Tibial nerve (tissue), 4 donors: ENCODE measurements at regions not wholly inside any gene's neighbourhood (a gene's known extent, or its start where the extent isn't known, plus 50 kb on each side); places are given as distances from the start of the nearest gene placed in this dataset.

Experiments used
- DNase-seq, 2 donors: peaks; one replicate each; pipeline ENCODE4 v3.0.0-alpha.2; 2019; ENCODE audit warnings: low spot score in 2 of 2
- H3K27ac ChIP-seq, 4 donors: fragments of 200-600 bp; sonication (generic) in 3 of 4; one replicate each; pipeline ENCODE4 v1.5.1; 2017 to 2019; ENCODE audit warnings: mild to moderate bottlenecking in 1 of 4
- H3K27me3 ChIP-seq, 2 donors: fragments of 200-600 bp; sonication (generic) in 1 of 2; one replicate each; pipeline versions ENCODE4 v1.5.1 to v1.6.0; 2017 to 2019
- H3K36me3 ChIP-seq, 3 donors: fragments of 200-600 bp; sonication (generic); one replicate each; pipeline ENCODE4 v1.5.1; 2018 to 2019
- H3K4me1 ChIP-seq, 4 donors: fragments of 200-600 bp; sonication (generic) in 3 of 4; one replicate each; pipeline ENCODE4 v1.5.1; 2017 to 2019
- H3K4me3 ChIP-seq, 4 donors: fragments of 200-600 bp; sonication (generic) in 3 of 4; one replicate each; pipeline ENCODE4 v1.5.1; 2017 to 2019; ENCODE audit warnings: mild to moderate bottlenecking in 1 of 4, moderate library complexity in 1 of 4
- H3K9me3 ChIP-seq, 4 donors: fragments of 200-600 bp; sonication (generic) in 3 of 4; one replicate each; pipeline ENCODE4 v1.5.1; 2017 to 2019
- EP300 ChIP-seq, 2 donors: sonication (generic); formaldehyde crosslinking; IDR thresholded peaks; one replicate each; pipeline ENCODE4 v1.6.1; 2017; ENCODE audit warnings: antibody characterized with exemption in 2 of 2, mild to moderate bottlenecking in 1 of 2
- POLR2A ChIP-seq, 2 donors: fragments of 450-650 bp; IDR thresholded peaks; one replicate each; pipeline ENCODE4 v1.6.1; 2017; ENCODE audit warnings: antibody characterized with exemption in 2 of 2, mild to moderate bottlenecking in 2 of 2, moderate library complexity in 2 of 2
- WGBS, 2 donors: methylation state at CpG; one replicate each; pipeline ENCODE4 v1.1.5; 2018; 5-methylcytosine and 5-hydroxymethylcytosine counted together
- TF ChIP-seq, protein P1 (sequence below), 5 experiments: fragments of 200-600 bp in 3 of 5; fragments of 450-650 bp in 2 of 5; sonication (generic) in 3 of 5; IDR thresholded peaks; one replicate each; pipeline ENCODE4 v1.5.1; 2016 to 2019; ENCODE audit warnings: antibody characterized with exemption in 5 of 5, mild to moderate bottlenecking in 3 of 5, moderate library complexity in 2 of 5

DNA sequence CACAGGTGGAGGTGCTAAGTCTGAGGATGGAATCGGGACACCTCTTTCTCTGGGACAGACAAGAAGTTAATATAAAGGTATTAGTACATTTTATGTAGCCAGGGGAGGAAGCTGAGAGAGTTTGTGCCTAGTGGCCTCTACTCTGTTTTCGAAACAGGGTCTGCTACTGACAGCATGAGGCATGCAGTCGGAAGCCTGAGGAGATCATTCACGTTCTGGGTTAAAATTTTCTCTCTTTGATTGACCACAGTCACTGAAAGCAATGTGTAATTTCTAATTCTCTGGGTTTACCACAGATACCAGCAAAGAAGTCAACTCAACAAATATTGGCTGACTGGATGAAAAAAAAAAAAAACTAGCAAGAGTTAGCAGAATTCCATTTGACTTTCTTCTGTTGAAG lies 53.3 kb upstream of the KCTD7 start:
- no peak overlapping the region for H3K27ac ChIP-seq
- TF ChIP-seq POLR2A (IDR thresholded peaks at IDR 0.05) = no peak
- TF ChIP-seq EP300 (IDR thresholded peaks at IDR 0.05) = no peak
- TF ChIP-seq, protein P1, sequence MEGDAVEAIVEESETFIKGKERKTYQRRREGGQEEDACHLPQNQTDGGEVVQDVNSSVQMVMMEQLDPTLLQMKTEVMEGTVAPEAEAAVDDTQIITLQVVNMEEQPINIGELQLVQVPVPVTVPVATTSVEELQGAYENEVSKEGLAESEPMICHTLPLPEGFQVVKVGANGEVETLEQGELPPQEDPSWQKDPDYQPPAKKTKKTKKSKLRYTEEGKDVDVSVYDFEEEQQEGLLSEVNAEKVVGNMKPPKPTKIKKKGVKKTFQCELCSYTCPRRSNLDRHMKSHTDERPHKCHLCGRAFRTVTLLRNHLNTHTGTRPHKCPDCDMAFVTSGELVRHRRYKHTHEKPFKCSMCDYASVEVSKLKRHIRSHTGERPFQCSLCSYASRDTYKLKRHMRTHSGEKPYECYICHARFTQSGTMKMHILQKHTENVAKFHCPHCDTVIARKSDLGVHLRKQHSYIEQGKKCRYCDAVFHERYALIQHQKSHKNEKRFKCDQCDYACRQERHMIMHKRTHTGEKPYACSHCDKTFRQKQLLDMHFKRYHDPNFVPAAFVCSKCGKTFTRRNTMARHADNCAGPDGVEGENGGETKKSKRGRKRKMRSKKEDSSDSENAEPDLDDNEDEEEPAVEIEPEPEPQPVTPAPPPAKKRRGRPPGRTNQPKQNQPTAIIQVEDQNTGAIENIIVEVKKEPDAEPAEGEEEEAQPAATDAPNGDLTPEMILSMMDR (IDR thresholded peaks at IDR 0.05) = no peak
- DNase-seq = no peak
- 89 to 90% methylated on average over 4 of the region's 4 CpGs for WGBS, 2 donors
- no peaks in the 10 kb centered on the region for H3K9me3 ChIP-seq
- H3K36me3 ChIP-seq = peaks cover 0 to 42% (median 3%) of the 10 kb centered on the region in 3 donors
- H3K4me3 ChIP-seq = no peak overlapping the region
- no peaks in the 10 kb centered on the region for H3K27me3 ChIP-seq
- peaks cover 0 to 14% (median 0%) of the 10 kb centered on the region in 4 donors for H3K4me1 ChIP-seq

DNA sequence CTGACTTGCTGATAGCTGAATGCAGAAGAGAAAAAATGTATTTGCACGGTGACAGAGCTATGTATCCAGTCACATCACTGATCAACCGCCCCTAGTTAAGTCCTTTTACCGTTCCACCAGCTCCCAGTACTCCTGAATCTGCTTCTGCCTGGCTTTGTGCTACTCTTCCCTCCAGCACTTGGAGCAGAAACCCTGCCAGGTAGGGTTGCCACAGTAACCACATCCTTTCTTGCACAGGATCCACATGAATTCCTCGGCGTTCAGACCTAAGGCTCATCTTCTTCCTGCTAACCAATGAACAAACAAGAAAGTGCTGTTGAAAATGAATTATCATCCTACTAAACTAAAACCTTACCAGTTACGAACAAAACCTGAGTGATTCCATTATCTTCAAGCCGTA lies 52.0 kb upstream of the KCTD7 start:
- H3K27me3 ChIP-seq = no peaks in the 10 kb centered on the region
- 72 to 76% methylated on average over 7 of the region's 7 CpGs for WGBS, 2 donors
- H3K9me3 ChIP-seq = no peaks in the 10 kb centered on the region
- no peak for DNase-seq
- TF ChIP-seq EP300 (IDR thresholded peaks at IDR 0.05) (no peak), POLR2A (IDR thresholded peaks at IDR 0.05) (no peak)
- TF ChIP-seq, protein P1 (IDR thresholded peaks at IDR 0.05) = no peak
- no peak overlapping the region for H3K27ac ChIP-seq
- peaks cover 0 to 14% (median 0%) of the 10 kb centered on the region in 4 donors for H3K4me1 ChIP-seq
- H3K36me3 ChIP-seq = peaks cover 0 to 46% (median 3%) of the 10 kb centered on the region in 3 donors
- H3K4me3 ChIP-seq = no peak overlapping the region
